PC-9 (cell line): ENCODE measurements at regions not wholly inside any gene's neighbourhood (a gene's known extent, or its start where the extent isn't known, plus 50 kb on each side); places are given as distances from the start of the nearest gene placed in this dataset.

Experiments used
- BruUV-seq: library from RNA; stranded (reverse); fragments of 400-500 nt; replicated peaks from 2 replicates; lab custom pipeline; 2021; lab: Mats Ljungman, UMichigan
- CTCF ChIA-PET: fragments of 300-600 bp; sonication (Branson Sonifier 250); formaldehyde crosslinking; loops from one replicate; lab custom pipeline; 2022; ENCODE audit warnings: antibody characterized with exemption; lab: Charles Lee
- POLR2A ChIA-PET: fragments of 300-600 bp; sonication (Branson Sonifier 250); formaldehyde crosslinking; loops from one replicate; lab custom pipeline; 2022; ENCODE audit warnings: antibody characterized with exemption; ENCODE audit not compliant: unreplicated experiment; lab: Charles Lee
- DNase-seq, 2 experiments: peaks; one replicate each; pipeline versions ENCODE4 v3.0.0 to v3.0.0-alpha.2; 2015 to 2022; ENCODE audit warnings: mixed read lengths in 1 of 2
- H2AFZ ChIP-seq: fragments of 200-600 bp; sonication (generic); 2 replicates; pipeline ENCODE4 v1.8.1; 2017; ENCODE audit warnings: antibody characterized with exemption
- H3F3A ChIP-seq: fragments of 200-600 bp; sonication (generic); 2 replicates; pipeline ENCODE4 v1.8.1; 2017; ENCODE audit warnings: antibody characterized with exemption, mild to moderate bottlenecking, low read depth; ENCODE audit not compliant: insufficient read depth
- H3K27ac ChIP-seq: fragments of 200-600 bp; sonication (generic); 2 replicates; pipeline ENCODE4 v1.6.1; 2016; ENCODE audit warnings: mixed run types
- H3K27me3 ChIP-seq: fragments of 200-600 bp; sonication (generic); 2 replicates; pipeline ENCODE4 v1.6.1; 2016; ENCODE audit warnings: low read depth, mixed run types; ENCODE audit not compliant: insufficient read depth
- H3K36me3 ChIP-seq: fragments of 200-600 bp; sonication (generic); 2 replicates; pipeline ENCODE4 v1.6.1; 2016; ENCODE audit warnings: low read depth, mixed run types
- H3K4me1 ChIP-seq: fragments of 200-600 bp; sonication (generic); replicated peaks from 2 replicates; pipeline ENCODE4 v1.6.1; 2016; ENCODE audit warnings: mixed run types; ENCODE audit not compliant: insufficient read depth
- H3K4me2 ChIP-seq: fragments of 200-600 bp; sonication (generic); 2 replicates; pipeline ENCODE4 v1.6.1; 2017; ENCODE audit warnings: mixed run types
- H3K4me3 ChIP-seq: fragments of 200-600 bp; sonication (generic); 2 replicates; pipeline ENCODE4 v1.6.1; 2016; ENCODE audit warnings: mixed run types
- H3K79me2 ChIP-seq: fragments of 200-600 bp; sonication (generic); 2 replicates; pipeline ENCODE4 v1.6.1; 2017; ENCODE audit warnings: low read depth, mixed run types
- H3K9me2 ChIP-seq: fragments of 200-600 bp; sonication (generic); 2 replicates; pipeline ENCODE4 v1.8.1; 2017; ENCODE audit warnings: mild to moderate bottlenecking; ENCODE audit not compliant: insufficient read depth
- H3K9me3 ChIP-seq: fragments of 200-600 bp; sonication (generic); 2 replicates; pipeline ENCODE4 v1.8.1; 2016; ENCODE audit warnings: low read depth; ENCODE audit not compliant: insufficient read depth
- H4K20me1 ChIP-seq: fragments of 200-600 bp; sonication (generic); 2 replicates; pipeline ENCODE4 v1.8.1; 2017; ENCODE audit not compliant: insufficient read depth
- CTCF ChIP-seq: fragments of 200-600 bp; sonication (generic); conservative IDR thresholded peaks from 2 replicates; pipeline ENCODE4 v1.6.1; 2017; ENCODE audit warnings: mixed run types, antibody characterized with exemption, mild to moderate bottlenecking, moderate library complexity
- EZH2 ChIP-seq: fragments of 200-600 bp; sonication (generic); IDR thresholded peaks from 2 replicates; pipeline ENCODE4 v1.8.0; 2017; ENCODE audit warnings: antibody characterized with exemption, low read depth
- intact Hi-C: fragments of 100-400 bp; cut with micrococcal nuclease; formaldehyde crosslinking; loops from one replicate; pipeline ENCODE4 v1.10.0; 2022; ENCODE audit not compliant: unreplicated experiment

DNA sequence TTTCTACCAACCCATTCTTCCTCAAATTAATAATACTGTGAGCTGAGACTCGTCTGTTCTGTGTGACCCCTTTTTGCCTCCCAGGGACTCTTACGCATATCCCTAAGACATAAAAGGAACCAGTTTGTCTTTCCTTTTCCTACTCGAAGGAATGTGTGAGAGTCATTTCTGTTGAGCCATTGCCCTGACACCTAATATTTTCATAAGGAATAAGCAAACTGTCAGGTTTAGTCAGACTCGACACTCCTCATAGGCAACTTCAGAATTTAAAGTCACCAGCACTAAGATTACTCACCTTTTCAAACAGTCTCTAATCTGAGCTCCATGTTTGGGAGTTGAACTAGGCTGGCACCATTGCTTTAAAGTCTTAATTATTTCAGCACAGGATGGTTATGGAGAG lies 305.5 kb downstream of the IKZF2 start:
- intact Hi-C loops: no loop called here
- Histone ChIP-seq H4K20me1 (no peaks in the 10 kb centered on the region), H3K79me2 (no peaks in the 10 kb centered on the region), H3K4me3 (no peak overlapping the region), H2AFZ (no peak overlapping the region), H3K4me1 (0 out of 2 replicates have a peak, but pooled peaks cover 8% of the 10 kb centered on the region), H3K27me3 (no peaks in the 10 kb centered on the region), H3K36me3 (no peaks in the 10 kb centered on the region), H3K27ac (no peak overlapping the region), H3K4me2 (no peak overlapping the region), H3K9me2 (no peaks in the 10 kb centered on the region), H3F3A (no peaks in the 10 kb centered on the region), H3K9me3 (no peaks in the 10 kb centered on the region; the same call in 1 of the 2 replicates)
- BruUV-seq: no TSS peak
- no peak for DNase-seq
- TF ChIP-seq CTCF (no peak), EZH2 (no peak)
- POLR2A ChIA-PET: no interaction called here
- CTCF ChIA-PET: no interaction called here

DNA sequence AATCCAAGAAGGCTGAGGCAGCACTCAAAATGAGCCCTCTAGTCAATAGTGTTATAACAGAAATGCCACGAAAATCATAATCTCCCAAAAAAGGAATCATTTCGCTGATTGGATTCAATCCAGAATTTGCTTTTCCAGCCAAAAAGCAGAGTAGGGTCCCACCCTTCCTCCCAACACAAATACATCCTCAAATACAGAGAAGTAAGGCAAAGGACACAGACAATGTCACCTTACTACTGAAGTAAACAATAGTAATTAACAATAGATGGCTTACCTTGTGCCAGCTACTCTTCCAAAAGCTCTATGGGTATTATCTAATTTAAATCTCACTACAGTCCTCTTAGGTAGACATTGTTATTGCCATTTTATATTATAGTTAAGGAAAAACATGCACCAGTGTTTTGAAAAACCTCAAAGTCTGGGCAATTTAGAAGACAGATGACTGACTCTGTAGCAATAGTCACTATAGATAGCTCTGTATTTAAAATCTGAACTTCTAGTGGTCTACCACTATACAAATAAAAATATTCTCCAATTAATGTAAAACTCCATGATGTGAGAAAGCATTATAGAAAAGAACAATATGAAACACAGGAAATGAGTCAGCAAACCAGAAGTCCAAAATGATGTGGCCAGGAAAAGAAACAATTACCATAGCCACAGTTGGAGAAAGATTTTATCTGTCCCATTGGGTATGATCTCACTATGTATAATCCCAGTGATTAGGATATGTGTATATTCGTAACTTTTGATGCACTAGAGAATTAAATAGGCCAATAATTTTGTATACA lies 305.0 kb upstream of the ERBB4 start:
- DNase-seq: no peak
- Histone ChIP-seq H3K4me1 (0 out of 2 replicates have a peak, but pooled peaks cover 8% of the 10 kb centered on the region), H2AFZ (no peak overlapping the region), H3K4me2 (no peak overlapping the region), H3K79me2 (no peaks in the 10 kb centered on the region), H3K9me3 (no peaks in the 10 kb centered on the region; the same call in 1 of the 2 replicates), H3K9me2 (no peaks in the 10 kb centered on the region), H3F3A (no peaks in the 10 kb centered on the region), H3K27me3 (no peaks in the 10 kb centered on the region), H3K36me3 (no peaks in the 10 kb centered on the region), H3K4me3 (no peak overlapping the region), H3K27ac (no peak overlapping the region), H4K20me1 (no peaks in the 10 kb centered on the region)
- intact Hi-C loops: no loop called here
- ChIA-PET CTCF (no interaction called here), POLR2A (no interaction called here)
- BruUV-seq: no TSS peak
- no peak for TF ChIP-seq CTCF

DNA sequence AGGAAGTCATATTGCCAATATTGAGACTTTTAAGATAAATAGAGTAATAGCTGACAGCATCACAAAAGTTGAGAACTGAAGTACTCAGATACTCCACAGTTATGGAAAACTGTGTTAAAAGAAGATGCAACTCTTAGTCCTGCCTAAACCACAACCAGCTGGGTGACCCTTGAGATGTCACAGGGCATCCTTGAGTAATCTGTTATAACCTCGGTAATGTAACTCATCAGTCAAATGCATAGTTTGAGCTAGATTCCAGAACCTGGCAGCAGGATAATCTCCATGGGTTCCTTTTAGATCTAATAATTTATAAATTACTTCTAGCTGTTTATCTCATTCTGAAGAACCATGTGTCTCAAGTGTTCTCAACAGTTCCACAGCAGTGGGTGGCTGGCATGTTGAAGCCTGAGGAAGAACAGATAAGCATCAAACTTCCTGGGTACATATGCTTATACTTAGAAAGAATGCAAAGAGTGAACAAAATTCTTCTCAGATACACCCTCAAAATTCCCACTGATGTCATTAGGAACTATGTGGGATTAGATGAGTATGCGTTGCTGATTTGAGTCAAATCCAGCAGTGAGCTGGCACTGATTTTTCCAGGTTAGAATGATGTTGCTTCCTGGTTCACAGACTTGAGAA lies 304.1 kb upstream of the ERBB4 start:
- H3K27me3 ChIP-seq: no peaks in the 10 kb centered on the region
- H3K36me3 ChIP-seq: no peaks in the 10 kb centered on the region
- TF ChIP-seq EZH2 (no peak), CTCF (no peak)
- no peaks in the 10 kb centered on the region for H4K20me1 ChIP-seq
- CTCF ChIA-PET: no interaction called here
- 0 out of 2 replicates have a peak, but pooled peaks cover 8% of the 10 kb centered on the region for H3K4me1 ChIP-seq
- H3F3A ChIP-seq: no peaks in the 10 kb centered on the region
- DNase-seq: no peak
- POLR2A ChIA-PET: no interaction called here
- H3K27ac ChIP-seq: no peak overlapping the region
- no peak overlapping the region for H3K4me2 ChIP-seq
- intact Hi-C loops: no loop called here
- H3K4me3 ChIP-seq: no peak overlapping the region
- H3K9me3 ChIP-seq: no peaks in the 10 kb centered on the region; the same call in 1 of the 2 replicates
- H3K9me2 ChIP-seq: no peaks in the 10 kb centered on the region
- H3K79me2 ChIP-seq: no peaks in the 10 kb centered on the region
- BruUV-seq: no TSS peak
- H2AFZ ChIP-seq: no peak overlapping the region
